HG03045 (cell line): ENCODE measurements at regions not wholly inside any gene's neighbourhood (a gene's known extent, or its start where the extent isn't known, plus 50 kb on each side); places are given as distances from the start of the nearest gene placed in this dataset.
"Not testable (repeated sequence)": the region's sequence is repeated elsewhere in the genome, so short reads cannot be mapped to it uniquely, and the experiment has no call there.

Experiments
- ATAC-seq: cut with Tn5 transposase; IDR thresholded peaks from one replicate; pipeline ENCODE4 v1.9.1; 2021; ENCODE audit warnings: mild to moderate bottlenecking, moderate library complexity; ENCODE audit not compliant: unreplicated experiment

GRCh38 chr5:135145985-135146384 is 112.0 kb upstream of the PITX1 start:
- ATAC-seq: no peak

- not testable (repeated sequence) for ATAC-seq
These were observed 109.7 kb upstream of the PITX1 start for GRCh38 chr5:135143682-135144081.

DNA sequence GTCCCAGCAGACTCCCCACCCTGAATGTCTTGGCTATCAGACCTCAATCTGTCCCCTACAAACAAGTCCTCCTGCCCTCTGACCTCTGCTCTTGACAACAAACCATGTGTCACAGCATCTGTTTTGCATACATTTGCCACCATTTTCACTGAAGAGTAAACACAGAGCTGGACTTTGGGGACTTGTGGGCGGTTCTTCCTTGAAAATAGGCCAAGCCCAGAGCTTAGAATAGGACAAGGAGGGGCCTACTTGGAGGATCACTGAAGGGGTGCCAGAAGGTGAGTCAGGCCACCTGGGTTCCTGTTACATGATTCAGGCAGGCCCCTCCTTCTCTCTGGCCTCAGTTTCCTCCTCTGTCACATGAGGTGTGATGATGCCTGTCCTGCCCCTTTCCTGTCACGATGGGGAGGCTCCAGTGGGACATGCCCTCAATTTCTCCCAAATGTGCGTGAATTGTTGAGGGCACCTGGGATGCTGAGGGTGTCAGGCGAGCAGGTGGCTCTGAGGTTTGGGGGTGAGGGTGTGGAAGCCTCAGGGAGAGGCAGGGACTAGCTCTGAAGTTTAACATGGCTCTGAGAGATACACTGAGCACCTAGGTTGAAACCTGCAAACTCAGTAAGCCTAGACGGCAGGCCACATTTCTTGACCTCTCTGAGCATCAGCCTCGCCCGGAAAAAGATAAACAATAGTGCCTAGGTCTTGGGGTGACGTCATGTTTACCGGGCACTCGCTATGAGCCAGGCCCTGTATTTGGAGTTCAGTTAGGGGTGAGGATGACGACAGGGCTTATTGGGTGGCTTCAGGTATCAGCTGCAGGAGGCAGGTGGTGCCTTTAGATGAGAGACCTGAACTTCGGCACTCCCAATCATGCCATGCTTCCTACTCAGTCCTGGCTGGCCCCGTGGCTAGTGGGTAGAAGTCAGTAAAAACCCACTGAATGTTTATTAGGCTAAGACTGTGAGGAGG is 107.6 kb upstream of the PITX1 start:
- no peak for ATAC-seq

GRCh38 chr5:135140446-135141204 is 106.6 kb upstream of the PITX1 start:
- ATAC-seq: no peak

- no peak for ATAC-seq
These were observed 105.5 kb upstream of the PITX1 start for GRCh38 chr5:135139381-135140134.

- ATAC-seq: no peak
These were observed 104.3 kb upstream of the PITX1 start for GRCh38 chr5:135138116-135138850.

DNA sequence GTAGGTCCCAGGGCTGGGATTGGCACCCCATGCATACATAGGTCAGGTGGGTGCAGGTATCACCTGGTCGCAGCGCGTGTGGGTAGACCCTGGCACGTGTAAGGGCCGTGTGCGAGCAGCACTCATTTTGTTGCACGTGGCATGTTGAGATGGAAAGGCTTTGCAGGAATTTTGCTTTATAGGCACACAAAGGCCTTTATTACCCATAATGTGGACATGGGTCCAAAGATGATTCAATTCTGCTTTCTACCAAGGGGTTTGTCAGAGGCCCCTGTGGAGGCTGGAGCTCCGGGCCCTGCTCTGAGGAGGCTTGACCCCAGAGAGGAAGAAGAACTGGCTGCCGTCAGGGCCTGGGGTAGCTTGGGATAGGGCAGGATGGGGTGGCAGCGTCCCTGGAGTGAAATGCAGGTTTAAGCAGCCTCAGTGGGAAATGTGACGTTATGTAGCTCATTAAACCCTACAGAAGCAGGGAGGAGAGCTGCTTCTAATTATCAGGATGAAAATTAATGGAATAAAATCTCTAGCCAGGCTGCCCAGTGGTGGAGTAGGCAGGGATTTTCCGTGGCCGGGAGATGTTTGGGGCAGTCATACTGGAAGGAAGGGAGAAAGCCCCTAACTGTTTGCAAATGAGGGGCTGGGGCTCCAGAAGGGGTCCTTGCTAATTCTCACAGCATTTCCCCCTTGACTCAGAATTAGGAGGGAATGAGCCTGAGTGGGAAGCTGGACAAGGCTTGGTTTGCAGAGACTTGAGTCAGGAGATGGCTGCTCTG is 103.3 kb upstream of the PITX1 start:
- ATAC-seq: no peak

DNA sequence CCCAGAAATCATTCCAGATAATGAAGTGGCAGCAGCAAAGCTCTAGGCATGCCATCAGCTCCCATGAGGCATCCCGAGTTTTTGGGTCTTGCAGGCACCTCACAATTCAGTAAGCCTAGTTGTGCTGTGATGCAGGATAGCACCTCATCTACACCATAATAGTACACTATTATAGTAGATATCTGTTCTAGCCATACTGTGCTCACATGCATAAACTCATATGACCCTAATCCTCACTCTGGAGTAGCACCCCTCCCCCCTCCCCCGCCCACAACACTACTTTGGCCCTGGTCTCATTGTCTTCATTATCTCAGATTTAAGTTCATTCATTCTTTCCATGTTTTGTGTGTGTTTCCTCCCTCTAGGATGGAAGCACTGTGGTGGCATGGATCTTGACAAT is 102.5 kb upstream of the PITX1 start:
- ATAC-seq: no peak

GRCh38 chr5:135135530-135136226 is 101.7 kb upstream of the PITX1 start:
- no peak for ATAC-seq

DNA sequence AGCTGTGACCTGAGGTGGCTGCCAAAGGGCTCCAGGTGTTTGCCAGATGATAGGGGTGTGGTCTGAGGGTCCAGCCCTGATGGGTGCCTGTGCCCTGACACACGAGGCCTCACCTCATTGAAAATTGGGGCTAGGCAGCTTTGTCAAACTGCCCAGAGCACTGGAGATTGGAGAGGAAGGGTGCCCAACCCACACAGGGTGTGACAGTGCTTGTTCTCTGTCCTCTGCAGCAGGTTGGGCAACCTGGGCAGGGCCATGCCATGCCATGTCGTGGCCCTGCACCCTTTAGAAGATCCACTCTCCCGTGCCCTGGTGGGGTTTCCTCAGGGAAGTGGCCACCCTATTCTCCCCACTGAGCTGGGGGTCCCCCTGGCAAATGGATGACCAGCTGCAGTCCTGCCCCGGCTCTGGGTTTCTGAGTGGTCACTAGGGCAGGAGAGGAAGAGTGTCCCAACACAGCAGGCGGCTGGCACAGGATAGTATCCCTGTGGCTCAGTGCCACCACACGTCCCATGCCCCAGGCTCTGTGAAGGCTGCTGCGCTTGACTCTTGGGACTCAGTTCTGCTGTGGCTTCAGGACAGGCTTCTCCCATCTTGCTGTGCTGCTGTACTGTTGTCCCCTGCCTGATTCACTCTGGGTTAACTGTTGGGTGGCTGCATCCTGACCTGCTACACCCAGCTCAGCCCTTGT is 100.8 kb upstream of the PITX1 start:
- no peak for ATAC-seq

DNA sequence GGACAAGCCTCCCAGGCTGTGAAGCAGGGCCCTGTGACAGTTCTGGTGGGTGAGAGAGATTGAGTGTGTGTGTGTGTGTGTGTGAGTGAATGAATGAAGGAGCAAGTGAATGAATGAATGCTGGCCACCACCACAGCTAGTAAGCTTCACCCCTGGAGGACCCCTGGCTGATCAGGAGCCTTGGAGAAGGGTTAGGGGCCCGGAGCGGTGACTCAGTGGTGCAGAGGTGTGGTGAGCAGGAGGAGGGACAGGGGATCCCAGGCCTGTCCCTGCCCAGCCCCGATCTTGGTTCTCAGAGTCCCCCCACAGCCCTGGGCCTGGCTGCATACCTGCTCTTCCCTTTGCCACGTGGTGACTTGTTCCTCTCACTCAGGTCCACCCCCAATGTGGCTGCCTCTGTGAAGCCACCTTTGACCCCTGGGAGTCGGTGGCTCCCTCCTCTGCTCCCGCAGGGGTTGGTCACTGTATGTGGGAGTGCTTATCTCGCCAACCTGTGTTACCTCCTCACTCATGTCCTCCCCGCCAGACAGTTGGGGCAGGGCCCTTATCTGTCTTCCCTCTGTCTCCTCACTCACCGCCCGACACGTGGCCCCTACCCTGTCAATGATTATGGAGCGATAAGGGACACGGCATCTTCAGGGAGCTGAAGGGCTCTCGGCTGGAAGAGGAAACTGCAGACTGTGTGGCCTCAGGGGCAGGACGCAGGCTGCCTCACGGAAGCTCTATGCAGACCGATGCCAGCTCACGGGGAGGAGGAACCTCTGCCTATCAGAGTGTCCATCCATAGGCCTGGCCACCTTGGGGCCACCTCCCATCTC is 99.9 kb upstream of the PITX1 start:
- ATAC-seq: no peak

DNA sequence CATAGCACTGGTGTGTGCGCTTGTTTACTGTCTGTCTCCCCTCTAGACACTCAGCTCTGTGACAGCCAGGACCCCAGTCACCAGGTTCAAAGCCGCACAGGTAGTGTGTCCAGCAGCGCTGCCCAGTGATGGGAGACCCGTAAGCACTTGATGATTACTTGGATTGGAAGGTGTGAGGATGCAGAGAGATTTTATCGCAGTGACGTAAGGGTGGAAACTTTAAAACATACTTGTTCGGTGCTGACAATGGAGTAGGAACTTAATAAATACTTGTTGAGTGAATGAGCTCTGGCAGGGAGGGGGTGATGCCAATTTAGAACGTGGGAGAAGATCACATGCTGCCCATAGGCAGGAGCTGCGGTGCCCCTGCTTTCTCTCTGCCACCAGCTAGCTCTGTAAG is 99.2 kb upstream of the PITX1 start:
- no peak for ATAC-seq

DNA sequence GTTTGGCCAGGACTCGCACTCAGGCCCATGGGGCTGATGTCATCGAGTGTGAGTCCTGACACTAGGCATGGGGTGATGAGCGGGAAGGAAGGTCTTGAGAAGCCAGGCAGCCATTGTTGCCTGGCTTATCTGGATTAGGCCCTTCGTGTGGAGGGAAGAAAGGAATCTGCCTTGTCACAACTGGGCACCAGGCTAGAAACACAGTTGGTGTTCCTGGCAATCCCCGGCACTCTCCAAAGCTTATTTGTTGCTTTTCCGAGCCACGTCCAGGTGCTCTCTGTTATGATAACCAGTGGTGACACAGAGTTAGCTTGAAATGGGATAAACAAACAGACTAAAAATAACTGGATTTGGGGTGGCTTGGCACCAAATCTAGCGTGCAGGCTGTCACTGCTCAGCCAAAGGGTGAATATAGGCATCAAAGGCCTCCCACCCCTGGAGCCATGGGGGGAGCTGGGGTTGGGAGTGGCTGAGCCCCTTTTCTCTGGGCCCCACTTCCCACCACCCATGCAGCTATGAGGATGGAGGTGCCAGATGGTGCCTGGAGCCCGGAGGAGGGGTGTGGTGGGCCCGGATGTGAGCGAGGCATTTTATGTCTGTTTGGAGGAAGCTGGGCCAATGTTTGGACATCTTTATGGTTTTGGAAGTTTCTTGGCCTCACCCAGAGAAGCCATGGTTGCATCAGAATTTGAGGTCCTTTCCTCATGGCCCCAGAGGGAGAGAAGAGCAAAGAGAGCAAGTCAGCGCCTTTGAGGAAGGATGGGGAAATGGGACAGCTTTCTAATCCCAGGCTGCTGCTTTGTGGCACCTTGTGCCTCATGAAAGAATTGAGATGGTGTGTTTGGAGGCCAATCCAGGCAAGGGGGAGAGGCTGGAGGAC is 98.0 kb upstream of the PITX1 start:
- ATAC-seq: no peak

GRCh38 chr5:135130261-135131215 is 96.5 kb upstream of the PITX1 start:
- ATAC-seq: no peak

- no peak for ATAC-seq
These were observed 95.3 kb upstream of the PITX1 start for GRCh38 chr5:135129307-135129706.

- no peak for ATAC-seq
These were observed 94.3 kb upstream of the PITX1 start for GRCh38 chr5:135128361-135128760.
